ENCODE measurements at regions not wholly inside any gene's neighbourhood (a gene's known extent, or its start where the extent isn't known, plus 50 kb on each side); places are given as distances from the start of the nearest gene placed in this dataset.

DNA sequence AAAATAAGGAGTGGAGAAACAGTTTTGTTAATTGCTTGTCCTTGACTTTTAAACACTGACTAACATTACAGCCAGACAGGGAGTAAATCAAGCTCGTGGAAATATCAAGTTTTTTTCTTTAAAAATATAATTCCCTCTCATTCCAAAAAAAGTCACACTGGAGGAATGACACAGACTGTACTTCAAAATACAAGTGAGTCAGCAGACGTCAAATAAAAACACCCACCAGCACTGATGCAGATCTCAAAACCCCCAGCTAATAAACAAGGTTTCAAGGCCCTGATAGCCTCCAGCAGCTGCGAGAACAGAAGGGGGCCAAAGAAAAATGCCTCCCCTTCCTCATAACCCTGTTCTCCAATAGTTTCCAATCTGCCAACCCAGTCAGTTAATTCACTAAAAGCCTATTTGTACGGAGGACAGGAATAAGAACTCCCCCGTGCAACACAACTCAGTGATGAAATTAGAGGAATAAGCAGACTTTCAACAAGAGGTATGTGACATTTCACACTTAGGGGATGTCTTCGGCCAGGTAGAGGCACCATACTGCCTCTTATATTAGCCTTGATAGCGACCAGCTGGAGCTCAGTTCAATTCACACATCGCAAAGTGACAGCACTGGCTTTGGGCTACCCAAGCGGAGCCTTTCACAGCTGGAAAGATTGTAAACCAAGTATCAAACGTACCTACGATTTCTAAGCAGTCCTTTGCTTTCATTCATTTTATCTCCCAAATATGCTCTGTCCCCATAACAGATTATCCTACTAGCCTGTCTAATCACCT, 561.0 kb upstream of the KLF12 start:
- no peak for DNase-seq (ENCODE audit: low spot score in 2 of 2)
- no peak for FAIRE-seq

DNA sequence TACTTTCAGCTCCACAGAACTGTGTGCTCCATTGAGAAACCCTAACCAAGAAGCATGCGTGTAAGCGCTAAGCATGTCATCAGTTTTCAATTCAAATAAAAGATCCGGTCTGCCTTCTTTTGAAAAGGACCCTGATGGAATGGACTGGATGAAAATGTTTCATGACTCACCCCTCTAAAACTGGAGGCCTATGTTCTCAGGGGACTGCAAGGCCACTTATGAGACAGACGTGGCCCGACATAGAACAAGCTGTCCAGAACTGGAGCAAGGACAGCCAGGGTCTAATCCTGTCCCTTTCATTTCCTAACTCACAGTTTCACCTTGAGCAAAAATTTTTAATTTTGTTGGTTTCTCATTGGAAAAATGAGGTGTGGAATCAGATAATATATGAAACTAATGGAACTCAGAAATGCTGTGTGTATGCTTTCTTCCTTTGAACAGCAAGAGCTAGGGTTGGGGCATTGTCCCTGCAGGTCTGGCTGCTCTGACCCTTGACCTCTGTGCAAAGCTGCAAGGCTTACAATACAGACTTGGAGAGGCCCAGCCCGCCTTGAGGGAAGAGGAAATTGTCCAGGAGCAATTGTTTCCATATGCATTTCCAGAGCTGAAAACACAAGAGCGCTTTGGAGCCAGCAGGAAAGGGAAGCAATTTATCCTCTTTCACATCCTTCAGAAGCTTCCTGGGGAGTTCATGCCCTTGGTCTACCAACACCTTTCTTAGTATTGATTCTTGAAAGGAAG, 553.4 kb upstream of the KLF12 start:
- DNase-seq (ENCODE audit: low spot score in 2 of 2) (no peak), FAIRE-seq (no peak)

DNA sequence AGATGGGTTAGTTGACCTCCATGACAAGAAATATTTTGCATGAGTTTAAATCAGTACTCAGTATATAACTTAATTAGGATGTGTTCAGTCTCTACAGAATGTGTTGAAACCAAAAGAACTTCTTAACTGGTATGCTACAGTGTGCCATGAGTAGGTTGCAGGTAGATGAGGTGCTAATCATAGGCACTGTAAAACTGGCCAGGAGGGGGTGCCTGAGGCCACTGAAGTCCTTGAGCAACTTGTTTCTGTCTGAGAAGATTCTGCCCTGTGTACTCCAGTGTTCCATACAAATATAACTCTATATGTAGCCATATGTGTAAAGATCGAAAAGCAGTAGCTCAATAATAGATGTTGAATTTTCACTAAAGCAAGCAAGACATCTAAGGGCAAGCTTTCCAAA, 549.2 kb upstream of the KLF12 start:
- DNase-seq (ENCODE audit: low spot score in 2 of 2) (no peak), FAIRE-seq (no peak)

DNA sequence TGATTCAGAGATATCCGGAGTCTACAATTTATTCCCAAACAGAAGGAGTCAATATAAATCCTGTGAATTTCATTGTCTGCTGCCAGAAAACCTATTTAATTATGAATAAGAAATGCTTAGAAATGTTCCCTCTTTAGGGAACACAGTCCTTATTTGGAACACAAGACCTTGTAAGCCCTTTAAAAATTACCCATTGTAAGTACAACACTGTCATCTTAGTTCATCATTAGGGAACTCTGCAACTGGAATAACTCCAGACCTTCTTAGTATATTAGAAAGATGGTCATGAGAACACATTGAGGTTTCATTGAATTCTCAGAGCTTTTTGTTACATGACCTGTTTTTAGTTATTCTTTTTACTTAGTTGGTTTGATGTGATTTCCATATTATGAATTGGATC, 548.5 kb upstream of the KLF12 start:
- DNase-seq (ENCODE audit: low spot score in 2 of 2) (no peak), FAIRE-seq (no peak)

DNA sequence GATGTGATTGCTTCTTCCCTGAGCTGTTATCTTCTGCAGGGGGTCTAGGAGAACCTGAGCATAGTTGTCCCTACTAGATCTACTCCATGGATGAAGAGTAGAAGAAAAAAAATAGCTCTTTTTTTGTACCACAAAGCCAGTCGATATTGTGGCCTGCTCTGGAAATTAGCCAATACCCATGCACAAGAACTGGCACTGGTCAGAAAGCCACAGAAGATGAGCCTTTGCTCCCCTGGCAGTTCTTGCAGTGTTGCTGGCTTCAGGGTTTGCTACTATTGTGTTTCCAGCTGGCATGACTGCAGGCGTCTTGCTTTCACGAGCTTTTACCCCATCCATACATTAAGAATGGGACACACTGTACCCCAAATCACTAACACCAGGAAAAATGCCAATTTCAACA, 547.7 kb upstream of the KLF12 start:
- FAIRE-seq (no peak), DNase-seq (ENCODE audit: low spot score in 2 of 2) (no peak)

DNA sequence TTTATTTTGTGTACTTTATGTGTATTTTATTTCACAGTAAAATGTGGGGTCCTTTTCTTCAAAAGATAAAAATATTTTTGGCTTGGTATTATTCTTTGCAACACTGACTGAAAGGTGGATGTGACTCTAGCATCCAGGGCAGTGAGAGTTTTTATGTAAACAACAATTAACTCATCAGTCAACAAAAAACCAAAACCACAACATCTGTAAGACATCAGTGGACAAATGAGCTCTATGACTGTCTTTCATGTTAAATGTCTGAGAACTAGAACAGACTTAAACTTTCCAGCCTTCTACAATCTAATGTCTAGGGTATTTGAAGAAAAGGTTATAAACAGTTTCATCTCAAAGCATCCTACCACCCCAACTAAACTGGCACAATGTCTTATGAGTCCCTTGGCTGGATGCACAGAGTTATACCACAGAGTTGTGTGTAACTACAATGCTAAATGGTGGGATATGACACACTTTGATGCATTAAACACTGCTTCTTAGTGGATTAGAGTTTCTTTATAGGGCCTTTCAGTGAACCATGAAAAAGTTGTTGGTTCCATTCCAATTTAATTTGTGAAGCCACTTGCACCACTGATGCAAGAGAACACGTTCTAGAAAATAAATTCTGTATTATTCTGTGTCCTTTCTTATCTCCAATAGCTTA, 544.2 kb upstream of the KLF12 start:
- FAIRE-seq (no peak), DNase-seq (ENCODE audit: low spot score in 2 of 2) (no peak)

DNA sequence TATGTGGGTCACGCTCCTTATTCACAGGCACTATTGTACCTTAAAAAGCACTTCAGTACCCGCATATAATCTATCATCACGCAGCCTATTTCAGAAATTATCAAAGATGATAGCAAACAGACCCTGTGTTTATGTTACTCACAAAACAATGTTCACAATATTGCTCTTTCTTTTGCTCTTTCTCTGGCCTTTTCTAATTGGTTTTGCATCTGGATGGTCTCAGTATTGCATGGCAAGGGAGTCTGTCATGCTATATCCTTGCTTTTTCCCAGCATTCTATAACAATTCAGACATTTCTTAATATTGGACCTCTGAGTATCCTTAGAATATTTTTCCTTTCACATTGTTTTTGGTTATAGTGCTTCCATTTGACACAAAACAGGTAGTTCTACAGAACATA, 541.8 kb upstream of the KLF12 start:
- DNase-seq (ENCODE audit: low spot score in 2 of 2) (no peak), FAIRE-seq (no peak)

DNA sequence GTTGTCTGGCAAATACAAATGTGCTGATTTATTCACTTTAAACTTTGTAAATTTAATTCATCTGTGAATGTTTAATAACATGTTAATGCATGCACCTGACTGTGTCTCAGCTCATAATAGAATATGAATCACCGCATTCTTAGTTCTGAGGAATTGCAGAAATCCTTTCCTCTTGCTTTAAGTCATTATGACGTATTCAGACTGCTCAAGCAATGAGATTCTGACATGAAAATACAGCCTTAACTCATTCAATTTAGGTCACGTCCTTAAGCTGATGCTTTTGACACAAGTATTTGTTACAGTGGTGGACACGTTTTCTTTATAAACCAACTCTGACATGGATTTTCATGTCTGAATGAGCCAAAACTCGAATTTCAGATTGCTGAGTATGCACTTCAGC, 541.0 kb upstream of the KLF12 start:
- no peak for DNase-seq (ENCODE audit: low spot score in 2 of 2)
- no peak for FAIRE-seq

DNA sequence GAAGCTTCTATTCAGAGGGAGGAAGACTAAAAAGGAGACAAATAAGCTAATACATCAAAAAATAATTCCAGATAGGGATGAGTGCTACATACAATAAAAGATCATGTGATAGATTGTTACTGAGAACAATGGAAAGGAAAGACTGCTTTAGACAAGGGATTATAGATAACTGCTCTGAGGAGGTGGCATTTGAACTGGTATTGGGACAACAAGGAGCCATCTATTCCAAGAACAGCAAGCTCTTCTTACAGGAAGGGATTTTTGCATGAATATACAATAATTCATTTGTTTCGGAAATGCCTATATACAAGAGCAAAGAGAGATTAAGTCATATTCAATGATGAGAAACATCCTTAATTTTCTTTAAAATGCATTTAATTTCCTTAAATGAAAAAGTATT, 540.5 kb upstream of the KLF12 start:
- FAIRE-seq (no peak), DNase-seq (ENCODE audit: low spot score in 2 of 2) (no peak)

DNA sequence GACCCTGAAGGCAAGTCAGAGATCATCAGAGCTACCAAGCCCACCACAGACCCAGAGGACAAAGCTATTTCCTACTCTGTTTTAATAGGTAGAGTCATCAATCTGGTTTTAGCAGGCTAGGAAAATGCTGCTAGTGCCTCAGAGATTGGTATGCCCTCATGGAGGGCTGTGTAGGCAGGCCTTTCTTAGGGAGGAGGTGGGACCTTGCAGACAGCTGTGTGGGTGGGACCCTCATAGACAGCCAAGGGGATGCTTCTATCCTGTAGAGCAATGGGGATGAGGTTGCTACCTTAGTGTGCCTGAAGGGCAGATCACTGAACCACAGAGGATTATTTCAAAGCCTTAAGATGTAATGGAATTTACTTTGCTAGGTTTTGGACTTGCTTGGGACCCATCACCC, 534.9 kb upstream of the KLF12 start:
- no peak for FAIRE-seq

DNA sequence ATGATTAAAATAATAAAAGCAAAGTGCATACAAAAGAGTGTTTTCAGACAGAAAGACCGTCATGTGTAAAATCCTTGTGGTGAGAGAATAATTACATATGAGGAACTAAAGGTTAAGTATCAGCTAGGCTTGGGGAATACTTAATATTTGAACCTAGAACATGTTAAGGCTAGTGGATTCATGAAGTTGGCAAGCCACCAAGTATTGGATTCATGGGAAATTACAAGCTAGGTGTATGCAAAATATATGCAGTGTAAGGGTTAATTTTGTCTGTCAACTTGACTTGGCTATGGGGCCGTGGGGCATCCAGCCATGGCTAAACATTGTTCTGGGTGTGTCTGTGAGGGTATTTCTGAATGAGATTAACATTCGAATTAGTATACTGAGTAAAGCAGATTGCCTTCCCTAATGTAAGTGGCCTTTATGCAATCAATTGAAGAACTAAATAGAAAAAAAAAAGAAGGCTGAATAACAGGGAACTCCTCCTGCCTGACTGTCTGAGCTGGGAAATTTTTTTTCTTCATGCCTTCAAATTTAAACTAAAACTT, 533.5 kb upstream of the KLF12 start:
- FAIRE-seq (no peak), DNase-seq (ENCODE audit: low spot score in 2 of 2) (no peak)

More for the DNA sequence above, 534.9 kb upstream of the KLF12 start:
- no peak for DNase-seq (ENCODE audit: low spot score in 2 of 2)

DNA sequence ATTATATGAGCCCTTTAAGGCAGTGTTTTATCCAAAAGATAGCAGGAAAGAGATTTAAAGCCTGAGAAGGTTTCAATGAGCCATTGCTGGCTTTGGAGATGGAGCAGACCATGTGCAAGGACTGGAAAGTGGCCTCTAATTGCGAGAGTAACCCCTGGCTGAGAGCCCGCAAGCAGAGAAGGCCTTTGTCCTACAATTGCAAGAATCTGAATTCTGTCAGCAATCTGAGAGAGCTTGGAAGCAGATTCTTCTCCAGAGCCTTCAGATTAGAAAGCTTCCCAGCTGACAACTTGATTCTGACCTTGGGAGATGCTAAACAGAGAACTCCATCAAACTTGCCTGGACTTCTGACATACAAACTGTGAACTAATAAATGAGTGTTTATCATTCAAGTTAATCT, 528.7 kb upstream of the KLF12 start:
- DNase-seq (ENCODE audit: low spot score in 2 of 2): no peak
- no peak for FAIRE-seq

DNA sequence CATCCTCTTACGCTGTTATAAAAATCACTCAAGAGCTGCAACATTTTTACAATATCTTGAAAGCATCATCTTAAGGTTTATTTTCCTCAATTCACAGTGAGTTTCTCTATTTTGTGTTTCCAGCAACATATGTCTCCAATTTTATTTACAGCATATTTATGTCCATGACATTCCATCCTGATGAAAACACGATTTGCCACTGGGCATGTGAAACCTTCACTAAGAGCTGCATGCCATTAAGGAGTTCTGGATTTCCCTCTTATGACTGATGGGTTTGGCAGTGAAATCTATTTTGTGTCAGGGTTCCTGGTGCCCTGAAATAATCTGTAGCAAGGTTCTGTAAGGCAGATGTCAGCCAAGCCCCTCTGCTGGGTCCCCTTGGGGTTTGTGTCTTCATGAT, 527.6 kb upstream of the KLF12 start:
- DNase-seq (ENCODE audit: low spot score in 2 of 2) (no peak), FAIRE-seq (no peak)

DNA sequence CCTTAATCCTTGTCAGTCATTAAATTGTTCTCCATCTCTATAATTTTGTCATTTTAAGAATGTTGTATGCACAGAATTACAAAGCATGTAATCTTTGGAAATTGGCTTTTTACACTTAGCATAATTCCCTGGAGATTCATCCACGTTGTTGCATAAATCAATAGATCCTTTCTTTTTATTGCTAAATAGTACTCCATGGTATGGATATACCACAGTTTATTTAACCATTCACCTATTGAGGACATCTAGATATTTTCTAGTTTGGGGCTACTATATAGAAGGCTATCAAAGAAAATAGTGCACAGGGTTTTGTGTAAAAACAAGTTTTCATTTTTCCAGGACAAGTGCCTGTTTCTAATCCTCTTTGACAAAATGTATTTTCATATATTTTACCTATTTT, 523.6 kb upstream of the KLF12 start:
- no peak for FAIRE-seq
- DNase-seq (ENCODE audit: low spot score in 2 of 2): no peak

DNA sequence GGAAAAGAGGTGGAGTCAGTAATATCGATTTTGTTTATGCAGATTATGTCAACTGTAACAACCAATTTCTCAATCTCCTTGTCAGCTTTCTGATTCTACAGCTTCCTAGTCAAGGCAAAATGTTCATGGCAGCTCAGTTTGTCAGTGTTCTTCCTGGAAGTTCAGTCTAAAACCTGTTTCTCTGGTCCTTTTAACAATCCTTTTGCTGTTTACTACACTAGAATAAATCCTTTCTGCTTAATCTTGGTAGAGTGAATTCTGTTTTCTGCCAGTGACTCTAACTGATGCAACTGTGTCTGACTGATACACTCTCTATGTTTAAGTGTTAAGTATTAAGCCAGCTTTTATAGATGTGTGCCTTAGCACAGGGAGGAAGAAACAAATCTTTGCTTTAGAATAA, 516.9 kb upstream of the KLF12 start:
- DNase-seq (ENCODE audit: low spot score in 2 of 2) (no peak), FAIRE-seq (no peak)

DNA sequence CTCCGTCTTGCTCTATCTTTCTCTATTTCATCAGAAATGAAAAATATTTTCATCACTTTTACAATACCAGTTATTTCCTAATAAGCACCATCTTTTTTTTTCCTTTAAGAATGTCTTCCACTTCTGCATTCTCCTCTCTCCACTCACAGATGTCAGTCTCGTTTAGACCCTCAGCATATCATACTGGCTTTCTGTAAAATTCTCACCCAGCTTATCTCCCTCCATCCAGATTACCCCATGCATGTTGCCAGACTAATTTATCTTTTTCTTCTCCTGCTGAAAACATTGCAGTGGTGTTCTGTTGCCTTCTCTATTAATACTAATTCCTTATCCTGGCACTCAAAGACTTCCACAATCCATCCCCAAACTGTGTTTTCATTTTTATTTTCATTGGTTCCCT, 513.8 kb upstream of the KLF12 start:
- FAIRE-seq (no peak), DNase-seq (ENCODE audit: low spot score in 2 of 2) (no peak)

DNA sequence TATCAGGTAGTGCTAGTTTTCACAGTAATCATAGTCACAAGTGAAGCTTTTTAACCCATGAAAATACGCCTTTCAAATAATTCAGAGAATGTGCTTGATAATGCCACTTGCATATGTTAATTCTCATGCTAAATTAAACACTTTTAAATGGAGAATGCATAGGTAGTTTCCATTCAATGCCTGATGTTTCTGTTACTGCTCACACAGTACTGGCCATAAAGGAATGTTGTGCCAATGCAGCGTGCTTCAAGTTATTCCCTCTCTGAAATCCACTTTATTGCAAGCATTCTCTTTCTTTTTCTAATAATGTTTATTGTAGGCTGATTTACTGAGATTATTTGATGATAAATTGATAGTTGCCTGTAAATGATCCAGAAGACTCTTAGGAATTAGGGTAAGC, 513.0 kb upstream of the KLF12 start:
- FAIRE-seq (no peak), DNase-seq (ENCODE audit: low spot score in 2 of 2) (no peak)

DNA sequence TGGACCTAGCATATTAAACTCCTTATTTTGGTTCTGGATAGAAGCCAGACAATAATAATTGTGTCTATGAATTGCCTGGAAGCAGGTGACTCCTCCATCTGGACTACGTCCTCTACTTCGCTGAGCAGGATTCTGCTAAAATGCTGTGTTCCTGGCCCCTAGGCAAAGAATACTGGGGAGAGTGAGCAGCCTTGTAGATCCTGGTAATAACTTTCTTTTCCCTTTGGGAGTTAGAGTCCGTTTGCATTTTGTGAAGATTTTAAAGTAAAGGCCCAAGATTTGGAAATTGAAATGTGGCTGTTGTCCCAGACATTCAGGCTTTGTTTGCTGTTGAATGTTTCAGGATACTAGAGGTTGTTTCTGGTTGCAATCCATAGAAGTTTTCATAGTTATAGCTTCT, 511.9 kb upstream of the KLF12 start:
- FAIRE-seq: no peak
- DNase-seq (ENCODE audit: low spot score in 2 of 2): no peak

DNA sequence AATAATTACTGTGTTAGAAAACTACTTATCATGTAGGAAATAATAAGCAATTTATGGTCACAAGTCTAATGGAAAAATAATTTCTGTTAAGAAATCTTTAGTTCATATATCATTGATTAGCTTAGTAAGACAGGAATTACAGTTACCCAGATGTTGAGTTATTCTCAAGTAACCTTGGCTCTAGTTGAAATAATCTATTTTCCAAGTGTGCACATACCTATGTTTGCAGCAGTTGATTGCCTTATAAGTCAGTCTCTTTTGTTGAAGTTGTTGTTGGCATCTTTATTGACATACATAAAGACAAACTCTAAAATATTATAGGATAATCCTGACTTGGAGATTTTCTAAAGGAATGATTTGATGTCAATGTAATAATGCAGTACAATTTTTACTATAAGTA, 511.4 kb upstream of the KLF12 start:
- FAIRE-seq: no peak
- no peak for DNase-seq (ENCODE audit: low spot score in 2 of 2)

DNA sequence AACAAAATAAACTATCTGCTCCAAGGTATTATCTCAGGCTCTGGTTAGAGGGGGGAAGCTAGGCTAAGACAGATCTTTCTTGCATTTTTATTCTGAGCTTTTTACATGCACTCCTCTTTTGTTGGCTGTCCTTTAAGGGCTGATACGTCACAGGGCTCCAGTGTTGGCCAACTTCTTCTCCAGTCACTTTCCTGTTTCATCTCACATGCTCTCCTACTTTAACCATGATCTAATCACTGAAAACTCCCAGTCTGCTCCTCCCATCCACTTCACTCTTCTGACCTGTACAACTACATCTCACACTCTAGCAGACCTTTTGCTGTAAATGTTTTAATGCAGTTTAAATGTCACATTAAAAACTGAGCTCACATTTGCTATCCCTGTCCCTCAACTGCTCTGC, 510.0 kb upstream of the KLF12 start:
- no peak for FAIRE-seq
- no peak for DNase-seq (ENCODE audit: low spot score in 2 of 2)

DNA sequence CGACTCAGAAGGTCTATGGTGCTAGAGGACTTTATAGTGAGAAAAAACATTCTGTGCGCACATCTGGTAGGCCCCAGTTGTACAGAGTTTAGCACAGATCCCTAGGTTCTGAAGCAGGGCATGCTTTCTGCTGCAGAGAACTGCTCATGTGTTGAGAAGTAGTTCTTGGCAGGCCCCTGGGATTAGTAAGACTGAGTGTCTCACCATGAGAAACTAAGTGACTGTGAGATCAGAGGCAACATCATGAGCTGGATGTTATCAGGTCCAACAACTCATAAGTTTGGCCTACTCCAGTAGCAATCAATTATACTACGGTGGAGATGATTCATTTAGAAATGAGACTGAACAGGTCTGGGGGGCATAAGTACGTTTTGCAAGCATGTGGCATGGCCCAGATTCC, 507.4 kb upstream of the KLF12 start:
- no peak for FAIRE-seq
- DNase-seq (ENCODE audit: low spot score in 2 of 2): no peak

DNA sequence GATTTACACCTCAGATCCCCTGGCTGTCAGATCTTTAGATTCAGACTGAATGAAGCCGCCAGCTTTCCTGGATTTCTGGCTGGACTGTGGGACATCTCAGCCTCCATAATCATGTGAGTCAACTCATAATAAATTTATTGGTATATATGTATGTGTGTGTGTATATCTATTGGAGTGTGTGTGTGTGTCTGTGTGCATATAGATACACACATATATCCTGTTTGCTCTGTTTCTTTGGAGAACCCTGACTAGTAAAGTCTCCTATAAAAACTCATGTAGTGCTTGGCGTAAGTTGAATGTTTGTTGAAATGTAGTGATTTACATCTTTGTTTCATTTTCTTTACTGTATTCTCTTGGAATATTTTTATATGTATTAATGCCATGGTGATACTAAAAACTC, 499.5 kb upstream of the KLF12 start:
- FAIRE-seq (no peak), DNase-seq (ENCODE audit: low spot score in 2 of 2) (no peak)
